Stimulated activated CD8-positive, alpha-beta memory T cell treated with anti-CD3 and anti-CD28 coated beads, Interleukin-15, amount 100 ng/mL, for 1 hour (primary cell): ENCODE measurements at regions not wholly inside any gene's neighbourhood (a gene's known extent, or its start where the extent isn't known, plus 50 kb on each side); places are given as distances from the start of the nearest gene placed in this dataset.

ENCODE experiments used
- DNase-seq: peaks from one replicate; pipeline ENCODE4 v3.0.0-alpha.2; 2020; ENCODE audit warnings: low read depth

DNA sequence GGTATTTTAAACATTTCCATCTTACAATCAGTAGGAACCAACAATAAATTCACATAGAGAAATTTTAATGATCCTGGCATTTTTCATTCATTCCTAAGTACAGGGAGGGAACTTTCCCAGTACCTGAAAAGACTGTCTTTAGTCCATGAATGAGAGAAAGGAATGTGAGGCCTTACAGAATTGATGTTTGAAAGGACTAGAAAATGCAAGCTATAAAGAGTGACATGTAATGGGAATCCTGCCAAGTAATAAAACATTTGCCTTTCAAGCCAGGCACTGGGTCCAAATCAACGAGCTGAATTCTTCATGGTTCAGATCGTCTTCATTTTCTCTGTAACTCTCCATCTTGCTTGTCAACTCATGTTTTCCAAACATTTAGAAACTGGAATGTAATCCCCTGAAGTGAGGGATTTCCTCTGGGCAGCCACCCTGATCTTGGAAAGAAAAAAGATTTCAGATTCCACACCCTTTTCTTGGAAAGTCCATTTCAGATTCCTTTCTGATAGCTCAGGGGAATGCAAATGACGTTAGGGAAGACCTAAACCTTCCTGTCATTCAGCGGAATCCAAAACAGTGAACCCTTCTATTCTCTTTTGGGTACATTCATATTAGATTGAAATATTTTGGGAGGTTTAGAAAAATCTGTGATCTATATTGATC lies 315.8 kb downstream of the SH3GL2 start:
- DNase-seq, result no peak

DNA sequence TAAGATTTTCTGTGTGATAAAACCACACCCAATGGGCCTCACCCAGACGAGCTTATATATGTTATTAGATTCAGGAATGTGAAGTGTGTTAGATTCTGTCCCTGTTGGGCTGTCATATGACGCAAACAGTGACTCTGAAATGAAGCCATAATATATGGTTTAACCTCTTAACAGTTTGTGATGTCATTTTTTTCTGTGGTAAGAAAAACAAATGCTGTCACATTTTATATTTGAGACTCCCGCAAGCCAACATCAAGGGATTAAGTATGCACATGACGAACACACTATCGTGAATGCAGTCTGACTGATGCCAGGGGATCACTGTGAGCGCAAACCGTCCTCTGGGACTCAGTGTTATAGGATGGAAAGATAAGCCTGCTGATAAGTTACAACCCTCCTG lies 321.7 kb downstream of the SH3GL2 start:
- no peak for DNase-seq

DNA sequence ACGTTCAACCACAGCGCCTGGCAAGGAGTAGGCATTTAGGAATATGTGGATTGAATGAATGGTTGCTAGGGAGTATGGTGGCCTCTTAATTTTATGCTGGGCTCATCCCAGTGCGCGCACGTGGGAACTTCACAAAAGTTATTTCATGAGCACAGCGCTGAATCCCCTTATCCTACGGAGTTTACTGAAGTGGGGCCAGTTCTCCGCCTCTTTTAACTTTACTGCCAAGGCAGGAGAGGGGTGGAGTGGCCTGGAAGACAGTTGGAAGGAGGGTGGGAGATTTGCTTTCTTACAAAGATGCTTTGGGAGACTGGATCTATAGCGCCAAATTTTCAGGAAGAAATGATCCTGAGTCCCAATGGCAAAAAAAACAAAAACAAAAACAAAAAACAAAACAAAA lies 326.5 kb downstream of the SH3GL2 start:
- no peak for DNase-seq

DNA sequence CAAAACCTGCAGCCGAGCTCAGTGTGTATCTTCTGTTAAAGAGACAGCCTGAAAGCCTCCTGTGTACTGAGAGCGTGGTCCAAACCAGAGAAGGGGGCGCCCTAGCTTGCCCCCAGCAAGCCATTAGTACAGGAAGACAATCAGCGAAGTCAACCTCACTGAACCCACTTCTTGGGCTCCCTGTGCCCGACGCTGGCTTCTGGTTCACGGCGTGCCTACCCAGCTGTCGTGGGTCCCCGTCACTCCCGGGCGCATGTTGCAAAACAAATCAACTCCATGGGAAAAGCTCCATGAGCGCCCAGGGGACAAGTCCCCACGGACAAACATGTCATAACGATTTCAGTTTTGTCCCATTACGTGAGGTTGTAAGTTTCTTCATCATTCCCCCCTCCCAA lies 326.9 kb downstream of the SH3GL2 start:
- no peak for DNase-seq

DNA sequence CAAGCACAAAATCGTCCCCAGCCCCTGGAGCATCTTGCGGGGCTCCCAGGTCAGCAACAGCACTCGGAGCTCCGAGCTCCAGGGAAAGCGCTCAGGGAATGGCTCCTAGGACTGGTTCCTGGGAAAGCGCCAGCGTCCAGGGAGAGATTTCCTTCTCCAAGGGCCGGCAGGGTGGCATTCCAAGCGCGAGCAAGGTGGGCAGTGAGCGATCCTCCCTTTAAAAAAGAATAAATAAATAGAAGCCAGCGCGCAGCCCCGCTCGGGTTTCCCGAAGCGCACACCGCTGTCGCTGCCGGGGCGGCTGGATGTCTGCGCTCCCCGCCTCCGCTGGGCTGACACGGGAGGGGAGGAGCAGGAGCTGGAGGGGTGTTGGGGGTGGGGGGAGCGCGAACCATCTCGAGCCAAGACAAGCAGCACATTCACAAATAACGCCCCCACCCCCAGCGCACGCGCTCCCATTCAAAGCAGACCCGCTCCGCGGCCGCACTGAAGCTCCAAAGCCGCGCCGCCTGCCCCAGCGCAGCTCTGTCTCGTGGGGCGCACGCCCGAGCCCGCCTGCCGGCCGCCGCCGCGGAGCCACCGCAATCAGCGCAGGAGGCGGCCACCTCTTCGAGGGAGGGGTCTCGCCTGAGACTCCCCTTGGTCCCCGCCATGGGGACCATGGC lies 327.4 kb downstream of the SH3GL2 start:
- no peak for DNase-seq

DNA sequence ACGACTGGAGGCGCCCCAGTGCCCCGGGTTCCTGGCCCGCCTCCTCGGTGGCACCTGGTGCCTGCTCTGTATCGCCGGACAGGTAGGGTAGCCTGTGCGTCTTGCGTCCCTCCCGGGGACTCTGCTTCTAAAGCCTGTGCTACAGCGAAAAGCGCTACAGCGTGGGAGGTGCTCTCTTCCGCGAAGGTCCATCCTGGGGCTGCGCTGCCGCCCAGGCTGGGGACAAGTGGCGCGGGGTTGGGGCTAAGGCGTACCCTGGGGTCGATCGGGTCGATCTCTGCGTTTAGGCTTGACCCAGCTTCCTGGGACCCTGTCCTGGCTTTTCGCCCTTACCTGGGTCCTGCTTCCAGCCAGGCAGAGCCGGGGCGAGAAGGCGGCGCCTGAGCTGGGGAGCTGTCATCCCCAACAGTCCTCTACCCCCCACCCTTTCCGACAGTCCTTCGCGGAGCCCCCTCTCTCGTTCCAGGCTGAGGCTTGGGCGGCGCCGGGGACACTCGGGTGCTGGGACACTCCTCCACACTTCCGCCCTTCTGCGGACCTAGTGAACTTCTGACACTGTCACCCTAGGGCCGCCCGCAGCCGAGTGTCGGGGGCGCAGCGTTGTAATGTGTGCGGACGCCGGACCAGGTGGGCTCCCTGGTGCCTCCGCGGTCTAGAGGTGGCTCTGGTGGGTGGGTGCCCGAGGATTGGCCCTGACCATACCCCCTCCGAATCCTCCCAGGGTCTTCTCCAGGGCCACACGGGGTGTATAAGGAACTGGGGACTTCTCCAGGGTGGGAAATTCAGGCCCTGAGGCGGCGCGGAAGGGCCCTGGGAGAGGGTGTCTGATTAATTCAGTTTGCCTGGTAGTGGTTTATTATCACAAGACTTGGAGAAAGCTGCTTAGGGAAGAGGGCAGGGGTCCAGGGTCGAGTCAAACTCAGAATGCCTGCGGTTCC lies 328.2 kb downstream of the SH3GL2 start:
- no peak for DNase-seq

DNA sequence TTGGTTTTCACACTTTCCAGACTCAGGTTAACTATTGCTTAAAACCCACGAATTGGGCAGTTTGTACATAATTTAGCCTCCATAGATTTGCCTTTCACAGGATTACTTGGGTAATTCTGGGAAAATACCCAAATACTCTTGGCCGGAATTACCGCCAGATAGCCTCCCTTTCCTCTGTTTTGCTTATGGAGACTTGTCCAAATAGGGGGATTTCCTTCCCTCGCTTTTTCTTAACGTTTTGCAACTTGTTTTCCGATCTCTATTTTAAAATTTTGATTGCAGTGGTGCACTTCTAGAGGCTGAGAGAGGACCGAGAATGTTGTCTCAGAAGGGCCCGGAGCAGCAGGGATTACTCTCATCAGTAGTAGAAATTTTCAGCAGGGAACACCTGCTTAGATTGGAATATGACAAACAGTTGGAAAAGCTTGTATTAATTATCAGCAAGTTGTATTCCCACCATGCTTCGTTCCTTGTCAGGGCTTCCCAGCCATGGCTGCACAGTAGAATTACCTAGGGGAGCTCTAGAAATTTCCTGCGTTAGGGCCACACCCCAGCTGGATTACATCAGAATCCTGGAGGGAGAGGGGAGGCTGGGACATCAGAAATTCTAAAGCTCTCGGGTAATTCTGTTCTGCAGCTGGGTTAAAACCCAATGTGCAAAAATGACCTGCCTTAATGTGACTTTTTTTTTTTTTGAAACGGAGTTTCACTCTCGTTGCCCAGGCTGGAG lies 329.1 kb downstream of the SH3GL2 start:
- no peak for DNase-seq

DNA sequence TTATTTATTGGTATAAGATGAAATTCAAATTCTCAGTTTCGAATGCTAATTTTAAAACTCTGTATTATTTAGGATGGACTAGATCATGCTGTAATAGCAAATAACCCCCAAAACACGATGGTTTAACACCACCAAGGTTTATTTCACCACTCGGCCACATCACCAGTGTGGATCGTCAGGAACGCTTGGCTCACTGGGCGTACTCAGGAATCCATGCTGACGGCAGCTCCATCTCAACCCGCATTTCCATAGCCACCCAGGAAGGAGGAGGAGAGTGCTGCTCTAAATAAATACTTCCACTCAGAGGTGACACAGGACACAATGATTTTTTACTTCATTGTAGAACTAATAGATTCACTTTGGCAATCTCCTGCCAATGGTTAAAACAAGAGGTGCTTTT lies 347.4 kb downstream of the SH3GL2 start:
- no peak for DNase-seq

DNA sequence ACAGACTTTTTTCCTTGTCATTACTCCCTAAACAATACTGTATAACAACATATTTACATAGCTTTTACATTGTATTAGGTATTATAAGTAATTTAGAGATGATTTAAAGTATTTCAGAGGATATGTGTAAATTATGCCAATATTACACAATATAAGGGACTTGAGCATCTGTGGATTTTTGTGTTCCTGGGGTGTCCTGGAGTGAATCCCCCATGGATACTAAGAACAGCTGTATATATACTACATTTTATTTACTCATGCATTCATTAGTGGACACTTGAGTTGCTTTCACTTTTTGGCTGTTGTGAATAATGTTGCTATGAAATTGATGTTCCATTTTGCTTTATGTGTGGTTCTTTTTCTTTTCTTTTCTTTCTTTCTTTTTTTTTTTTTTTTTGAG lies 348.8 kb downstream of the SH3GL2 start:
- no peak for DNase-seq

DNA sequence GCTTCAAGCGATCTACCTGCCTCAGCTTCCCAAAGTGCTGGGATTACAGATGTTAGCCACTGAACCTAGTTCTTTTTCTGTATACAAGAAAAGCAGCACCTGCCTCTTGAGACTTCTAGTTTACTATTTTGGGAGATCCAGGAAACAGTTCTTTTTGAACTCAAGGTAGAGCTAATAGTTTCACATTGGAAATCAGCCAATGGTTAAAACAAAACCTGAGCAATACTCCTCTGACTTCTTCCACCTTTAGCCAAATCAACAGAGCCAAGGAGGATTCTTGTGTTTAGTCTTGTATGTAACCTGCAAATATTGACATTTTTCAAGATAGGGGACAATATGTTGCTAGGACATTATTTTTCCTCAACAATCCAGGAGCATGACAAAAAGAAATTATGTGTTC lies 349.4 kb downstream of the SH3GL2 start:
- no peak for DNase-seq

DNA sequence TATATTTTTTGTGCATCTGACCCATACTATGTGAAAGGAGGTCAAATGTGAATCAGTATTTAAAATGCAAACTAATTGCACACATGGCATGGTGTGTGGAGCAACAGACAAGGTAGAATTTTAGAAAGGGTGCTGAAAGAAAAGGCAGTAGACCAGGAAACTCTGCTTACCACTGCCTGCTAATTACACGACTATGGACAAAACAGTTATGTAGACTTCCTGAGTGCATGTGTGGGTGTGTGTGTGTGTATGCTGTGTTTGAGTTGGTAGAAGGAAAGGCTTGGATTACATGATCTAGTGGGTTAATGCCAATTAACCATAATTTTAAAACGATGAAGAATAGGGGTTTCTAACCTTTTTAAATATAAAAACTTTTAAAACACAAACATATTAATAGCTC lies 349.9 kb downstream of the SH3GL2 start:
- no peak for DNase-seq

DNA sequence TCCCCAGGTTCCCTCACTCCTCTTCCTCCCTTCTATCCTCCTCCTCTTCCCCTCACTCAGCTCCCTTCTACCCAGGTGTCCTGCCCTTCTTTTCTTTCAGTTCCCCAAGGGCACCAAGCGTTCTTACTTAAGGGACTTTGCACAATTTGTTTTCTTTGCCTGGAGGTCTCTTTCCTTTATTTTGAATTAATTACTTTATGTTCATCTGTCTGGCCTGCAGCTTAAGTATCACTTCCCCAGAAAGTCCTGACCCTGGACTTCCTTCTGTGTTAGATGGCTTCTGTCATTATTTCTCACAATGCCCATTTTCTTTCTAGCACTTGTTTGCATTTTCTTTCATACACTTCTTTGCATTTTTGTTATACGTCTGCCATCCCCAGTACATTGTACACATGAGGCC lies 350.6 kb downstream of the SH3GL2 start:
- no peak for DNase-seq

DNA sequence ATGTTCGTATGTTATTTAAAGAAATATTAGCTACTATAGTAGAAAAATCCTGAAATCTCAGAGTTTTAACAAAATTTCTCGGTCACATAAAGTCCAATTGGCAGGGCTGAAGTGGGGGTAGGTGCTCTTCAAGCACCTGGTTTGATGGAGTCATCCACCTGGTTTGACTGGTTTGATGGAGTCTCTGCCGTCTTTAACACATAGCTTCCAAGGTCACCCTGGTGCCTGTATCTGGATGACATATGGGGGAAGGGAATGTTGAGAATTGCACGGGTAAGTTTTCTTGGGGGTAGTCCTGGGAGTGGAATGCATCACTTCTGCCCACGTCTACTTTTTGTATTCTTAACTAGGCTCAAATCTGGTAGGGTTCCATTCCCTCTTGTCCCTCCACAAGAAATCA lies 351.2 kb downstream of the SH3GL2 start:
- no peak for DNase-seq

DNA sequence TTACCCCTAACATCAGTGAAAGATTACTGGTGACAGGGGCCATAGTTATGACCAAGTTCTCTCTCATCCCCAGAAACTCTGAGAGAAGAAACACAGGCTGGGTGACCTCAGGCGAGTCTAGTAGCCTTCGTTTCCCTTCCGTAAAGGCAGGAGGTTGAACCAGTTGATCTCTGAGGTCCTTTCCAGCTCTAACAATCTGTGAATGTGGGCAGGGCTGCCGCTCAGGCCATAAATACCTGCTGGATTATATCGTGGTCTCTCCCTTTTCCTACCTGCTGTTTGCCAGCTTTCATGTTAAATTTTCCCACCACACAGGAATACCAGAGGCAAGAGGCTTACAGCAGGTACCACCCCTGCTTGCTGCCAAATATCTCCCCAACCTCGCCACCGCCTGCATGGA lies 357.5 kb downstream of the SH3GL2 start:
- DNase-seq, result no peak

DNA sequence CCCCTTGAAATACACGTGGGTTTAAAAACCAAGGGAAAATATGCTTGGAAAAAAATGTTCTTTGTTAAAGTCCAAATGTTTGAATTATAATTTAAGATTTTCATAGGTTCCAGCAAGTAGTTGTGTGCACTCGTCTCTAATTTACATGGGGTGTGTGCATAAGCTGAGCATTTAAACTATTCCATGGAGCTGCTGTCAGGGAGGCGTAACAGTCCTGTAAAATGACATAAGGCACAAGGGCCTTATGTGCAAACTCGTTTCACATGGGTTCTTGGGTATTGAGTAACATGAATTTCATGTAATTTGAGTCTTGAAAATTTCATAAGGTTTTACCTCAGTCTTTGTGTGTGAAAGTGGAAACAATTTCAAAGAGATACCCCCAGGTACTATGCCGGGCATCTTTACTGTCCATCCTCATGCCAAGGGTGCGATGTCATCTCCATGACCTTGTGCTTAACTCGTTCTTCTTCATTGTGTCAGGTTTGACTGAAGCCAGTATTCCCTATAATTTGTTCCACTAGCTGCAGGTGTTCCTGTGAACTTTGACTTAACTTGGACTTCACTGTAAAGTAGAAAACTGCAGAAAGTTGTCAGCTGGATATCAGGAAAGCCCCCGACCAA lies 359.3 kb downstream of the SH3GL2 start:
- DNase-seq, result no peak

DNA sequence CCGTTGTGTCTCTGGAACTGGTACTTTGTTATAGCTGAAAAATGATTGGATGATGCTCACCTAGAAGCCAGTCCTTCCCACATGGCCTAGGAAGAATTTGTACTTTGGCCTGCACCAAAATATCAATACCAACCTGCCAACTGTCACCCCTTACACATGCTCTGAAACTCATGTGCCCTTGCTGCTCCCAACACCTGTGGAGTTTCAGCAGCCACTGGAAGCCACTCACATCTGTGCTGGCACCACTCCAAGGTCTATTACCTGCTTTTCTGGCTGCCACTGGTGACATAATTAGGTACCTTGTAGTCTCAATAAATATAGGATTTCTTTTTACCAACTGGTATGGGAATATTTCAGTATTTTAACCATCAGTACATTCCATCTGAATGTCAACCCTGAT lies 363.6 kb downstream of the SH3GL2 start:
- no peak for DNase-seq

DNA sequence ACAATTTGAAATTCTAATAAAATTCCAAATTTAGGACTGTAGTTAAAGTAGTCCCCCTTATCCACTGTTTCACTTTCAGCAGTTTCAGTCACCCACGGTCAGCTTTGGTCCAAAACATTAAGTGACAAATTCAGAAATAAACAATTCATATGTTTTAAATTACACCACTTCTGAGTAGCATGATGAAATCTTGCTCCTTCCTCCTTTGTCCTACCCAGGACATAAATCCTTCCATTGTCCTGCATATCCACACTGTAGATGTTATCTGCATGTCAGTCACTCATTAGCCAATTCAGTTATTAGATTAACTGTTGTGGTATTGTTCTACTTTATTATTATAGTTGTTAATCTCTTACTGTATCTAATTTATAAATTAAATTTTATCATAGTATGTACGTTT lies 376.5 kb downstream of the SH3GL2 start:
- DNase-seq, result no peak

DNA sequence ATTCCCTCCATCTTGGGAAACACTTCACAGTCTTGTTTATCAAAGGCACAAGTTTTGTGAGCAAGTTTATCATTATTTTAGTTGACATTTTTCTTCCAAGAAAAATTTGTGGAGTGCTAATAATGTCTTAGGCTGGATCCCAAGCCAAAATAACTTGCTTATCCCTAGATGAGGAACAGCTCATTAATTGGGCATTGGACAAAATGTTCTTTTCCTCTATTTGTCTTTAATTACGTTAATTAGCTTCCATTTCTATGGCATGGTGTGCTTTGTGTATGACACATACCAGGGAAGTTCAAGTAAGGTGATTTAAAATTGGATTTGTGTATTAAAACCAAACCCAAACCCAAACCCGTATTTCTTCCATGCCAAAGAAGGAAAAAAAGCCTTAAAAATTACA lies 379.5 kb downstream of the SH3GL2 start:
- DNase-seq, result no peak

DNA sequence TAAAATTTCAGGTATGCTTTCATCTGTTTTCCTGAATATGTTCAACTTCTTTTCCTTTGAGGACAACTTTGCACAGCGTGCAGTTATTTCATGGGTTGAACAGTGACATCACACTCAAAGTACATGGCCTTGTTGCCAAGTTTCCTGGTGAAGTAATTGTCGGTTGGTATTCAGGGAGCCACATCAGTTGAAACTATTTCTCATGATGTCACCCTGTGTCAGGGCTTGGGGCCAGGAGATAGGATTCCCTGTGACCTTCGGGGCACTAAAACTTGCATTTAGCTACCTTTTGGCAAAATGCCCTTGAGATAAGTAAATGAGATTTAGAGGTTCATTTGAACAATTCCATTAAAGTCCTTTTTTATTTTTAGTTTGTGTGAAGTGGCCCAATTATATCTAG lies 383.9 kb downstream of the SH3GL2 start:
- no peak for DNase-seq

DNA sequence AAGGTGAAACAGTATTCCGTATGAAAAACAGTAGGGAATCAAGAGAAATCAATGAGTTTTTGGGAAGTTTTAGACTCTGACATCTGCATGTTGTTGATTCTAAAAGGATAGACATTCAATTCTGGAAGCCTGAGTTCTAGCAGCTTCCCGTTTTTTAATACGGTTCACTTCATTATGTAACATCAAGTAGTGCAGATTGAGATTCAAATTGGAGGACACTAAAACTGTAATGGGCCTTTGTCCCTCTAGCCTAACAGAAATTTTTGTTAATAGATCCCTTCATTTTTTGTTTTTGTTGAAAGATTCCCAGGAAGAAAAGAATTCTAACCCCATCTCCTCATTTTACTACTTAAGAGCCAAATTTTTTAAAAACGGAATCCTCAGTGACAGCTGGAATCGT lies 384.6 kb downstream of the SH3GL2 start:
- DNase-seq, result no peak

DNA sequence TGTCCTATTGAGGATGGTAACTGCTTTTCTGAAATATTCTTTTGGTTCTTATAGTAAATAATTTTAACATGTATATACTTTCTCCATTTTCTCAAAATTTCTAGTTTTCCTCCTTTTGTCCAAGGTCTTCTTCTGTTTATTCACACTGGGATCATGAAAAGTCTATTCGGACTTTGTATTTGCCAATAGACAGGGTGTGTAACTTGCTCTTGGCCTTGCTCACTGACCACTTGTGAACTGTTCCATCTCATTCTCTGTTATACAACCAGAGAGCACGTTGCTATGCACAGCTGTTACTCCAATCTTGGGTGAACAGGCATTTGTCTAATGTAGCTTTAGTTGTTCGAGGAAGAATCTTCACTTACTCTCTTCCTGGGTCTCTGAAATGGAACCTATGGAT lies 388.9 kb downstream of the SH3GL2 start:
- no peak for DNase-seq

DNA sequence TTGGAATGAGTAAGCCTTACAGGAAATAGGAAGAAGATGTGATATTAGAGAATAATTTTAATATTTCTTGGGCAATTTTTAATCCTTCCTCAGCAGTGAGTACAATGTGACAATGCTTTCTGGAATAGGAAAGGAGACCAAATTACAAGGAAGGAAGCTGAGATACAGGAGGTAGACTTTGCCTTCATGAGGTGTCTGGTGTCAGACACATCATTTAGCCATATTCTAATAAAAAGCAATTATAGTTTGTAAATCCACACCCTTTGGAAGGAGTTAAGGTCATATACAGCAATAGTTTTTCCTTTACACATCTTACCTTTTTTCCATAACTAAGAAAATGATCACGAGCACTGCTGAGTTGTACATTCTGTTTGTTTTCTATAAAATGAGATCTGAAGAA lies 390.4 kb downstream of the SH3GL2 start:
- no peak for DNase-seq
